Keratinocyte (primary cell): ENCODE measurements at regions not wholly inside any gene's neighbourhood (a gene's known extent, or its start where the extent isn't known, plus 50 kb on each side); places are given as distances from the start of the nearest gene placed in this dataset.

Experiments
- CTCF ChIP-seq, 3 experiments: IDR thresholded peaks in 1 of 3; conservative IDR thresholded peaks in 1 of 3; optimal IDR thresholded peaks in 1 of 3; 2 replicates in 2 of 3; 3 replicates in 1 of 3; pipeline versions ENCODE3 to v1.5.1; 2011; ENCODE audit warnings: low read length in 3 of 3, mild to moderate bottlenecking in 3 of 3, moderate library complexity in 2 of 3, control low read depth in 1 of 3, inconsistent platforms in 1 of 3; ENCODE audit not compliant: insufficient read depth in 2 of 3; ENCODE audit errors: extremely low read depth in 1 of 3
- EZH2 ChIP-seq: IDR thresholded peaks from one replicate; pipeline ENCODE4 v1.6.1; 2012; ENCODE audit warnings: inconsistent platforms, mild to moderate bottlenecking, low read length, moderate library complexity

GRCh38 chr7:41628901-41629300, 74.0 kb downstream of the INHBA start:
- TF ChIP-seq CTCF (optimal IDR thresholded peaks at IDR 0.05 in 1 of 3, IDR thresholded peaks at IDR 0.05 in 1 of 3, conservative IDR thresholded peaks at IDR 0.05 in 1 of 3; ENCODE audit: extremely low read depth in 1 of 3, insufficient read depth in 2 of 3, low read length in 3 of 3) (no peak), EZH2 (no peak)
